Lower leg skin (tissue), 3 donors: ENCODE measurements at regions not wholly inside any gene's neighbourhood (a gene's known extent, or its start where the extent isn't known, plus 50 kb on each side); places are given as distances from the start of the nearest gene placed in this dataset.
"Not testable (repeated sequence)": the region's sequence is repeated elsewhere in the genome, so short reads cannot be mapped to it uniquely, and the experiment has no call there.

Experiments
- POLR2A ChIP-seq, 2 donors: fragments of 450-650 bp; IDR thresholded peaks; one replicate each; pipeline ENCODE4 v1.6.1; 2016 to 2017; ENCODE audit warnings: antibody characterized with exemption in 2 of 2, mild to moderate bottlenecking in 1 of 2, moderate library complexity in 1 of 2
- TF ChIP-seq, protein P1 (sequence below), 3 donors: fragments of 450-650 bp; IDR thresholded peaks; one replicate each; pipeline ENCODE4 v1.5.1; 2016; ENCODE audit warnings: antibody characterized with exemption in 3 of 3, mild to moderate bottlenecking in 3 of 3, moderate library complexity in 2 of 3

DNA sequence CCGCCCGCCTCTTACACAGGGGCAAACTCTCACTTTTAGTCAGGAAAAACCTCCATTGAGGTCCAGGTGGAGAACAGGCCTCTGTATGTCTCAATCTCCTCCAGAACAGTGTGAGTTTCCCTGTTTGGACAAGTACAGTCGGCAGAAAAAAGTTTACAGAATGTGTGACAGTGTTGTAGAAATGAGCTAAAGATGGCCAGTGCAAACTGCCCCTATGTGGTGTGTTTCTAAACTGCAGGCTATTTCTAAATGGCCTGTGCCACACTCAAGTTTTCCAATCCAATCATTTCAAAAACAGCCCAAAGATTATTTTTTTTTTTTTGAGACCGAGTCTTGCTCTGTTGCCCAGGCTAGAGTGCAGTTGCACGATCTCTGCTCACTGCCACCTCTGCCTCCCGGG lies 1252.8 kb downstream of the RPIA start:
- TF ChIP-seq, protein P1, sequence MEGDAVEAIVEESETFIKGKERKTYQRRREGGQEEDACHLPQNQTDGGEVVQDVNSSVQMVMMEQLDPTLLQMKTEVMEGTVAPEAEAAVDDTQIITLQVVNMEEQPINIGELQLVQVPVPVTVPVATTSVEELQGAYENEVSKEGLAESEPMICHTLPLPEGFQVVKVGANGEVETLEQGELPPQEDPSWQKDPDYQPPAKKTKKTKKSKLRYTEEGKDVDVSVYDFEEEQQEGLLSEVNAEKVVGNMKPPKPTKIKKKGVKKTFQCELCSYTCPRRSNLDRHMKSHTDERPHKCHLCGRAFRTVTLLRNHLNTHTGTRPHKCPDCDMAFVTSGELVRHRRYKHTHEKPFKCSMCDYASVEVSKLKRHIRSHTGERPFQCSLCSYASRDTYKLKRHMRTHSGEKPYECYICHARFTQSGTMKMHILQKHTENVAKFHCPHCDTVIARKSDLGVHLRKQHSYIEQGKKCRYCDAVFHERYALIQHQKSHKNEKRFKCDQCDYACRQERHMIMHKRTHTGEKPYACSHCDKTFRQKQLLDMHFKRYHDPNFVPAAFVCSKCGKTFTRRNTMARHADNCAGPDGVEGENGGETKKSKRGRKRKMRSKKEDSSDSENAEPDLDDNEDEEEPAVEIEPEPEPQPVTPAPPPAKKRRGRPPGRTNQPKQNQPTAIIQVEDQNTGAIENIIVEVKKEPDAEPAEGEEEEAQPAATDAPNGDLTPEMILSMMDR (IDR thresholded peaks at IDR 0.05) = not testable (repeated sequence)
- TF ChIP-seq POLR2A (IDR thresholded peaks at IDR 0.05) = not testable (repeated sequence)
